ENCODE measurements at regions not wholly inside any gene's neighbourhood (a gene's known extent, or its start where the extent isn't known, plus 50 kb on each side); places are given as distances from the start of the nearest gene placed in this dataset.

DNA sequence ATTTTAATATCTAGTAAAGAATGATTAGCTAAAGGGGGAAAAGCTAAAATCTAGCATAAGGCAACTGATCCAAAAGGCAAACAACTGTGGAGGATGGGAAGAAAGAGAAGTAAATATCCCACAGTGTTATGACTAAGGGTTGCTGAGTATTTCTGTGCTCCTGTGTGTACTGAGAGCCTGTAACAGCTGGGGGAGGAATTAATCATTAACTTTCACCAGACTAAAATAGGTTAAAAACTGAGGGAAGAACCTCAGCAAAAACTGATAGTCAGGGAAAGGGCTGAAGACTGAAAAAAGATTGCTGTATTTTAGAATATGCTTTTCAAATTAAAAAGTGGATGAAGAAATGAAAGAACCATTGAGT is 365.9 kb downstream of the CXXC4 start:
- H3K4me1 ChIP-seq, result no peaks in the 10 kb centered on the region
- intact Hi-C loops (cut with DNase I), result no loop called here
- TF ChIP-seq POLR2A (IDR thresholded peaks at IDR 0.05), result no peak
- TF ChIP-seq, protein P1, sequence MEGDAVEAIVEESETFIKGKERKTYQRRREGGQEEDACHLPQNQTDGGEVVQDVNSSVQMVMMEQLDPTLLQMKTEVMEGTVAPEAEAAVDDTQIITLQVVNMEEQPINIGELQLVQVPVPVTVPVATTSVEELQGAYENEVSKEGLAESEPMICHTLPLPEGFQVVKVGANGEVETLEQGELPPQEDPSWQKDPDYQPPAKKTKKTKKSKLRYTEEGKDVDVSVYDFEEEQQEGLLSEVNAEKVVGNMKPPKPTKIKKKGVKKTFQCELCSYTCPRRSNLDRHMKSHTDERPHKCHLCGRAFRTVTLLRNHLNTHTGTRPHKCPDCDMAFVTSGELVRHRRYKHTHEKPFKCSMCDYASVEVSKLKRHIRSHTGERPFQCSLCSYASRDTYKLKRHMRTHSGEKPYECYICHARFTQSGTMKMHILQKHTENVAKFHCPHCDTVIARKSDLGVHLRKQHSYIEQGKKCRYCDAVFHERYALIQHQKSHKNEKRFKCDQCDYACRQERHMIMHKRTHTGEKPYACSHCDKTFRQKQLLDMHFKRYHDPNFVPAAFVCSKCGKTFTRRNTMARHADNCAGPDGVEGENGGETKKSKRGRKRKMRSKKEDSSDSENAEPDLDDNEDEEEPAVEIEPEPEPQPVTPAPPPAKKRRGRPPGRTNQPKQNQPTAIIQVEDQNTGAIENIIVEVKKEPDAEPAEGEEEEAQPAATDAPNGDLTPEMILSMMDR (IDR thresholded peaks at IDR 0.05), result no peak
- no peak overlapping the region for H3K27ac ChIP-seq
- no peaks in the 10 kb centered on the region for H3K9me3 ChIP-seq
- no peak for DNase-seq
- H3K4me3 ChIP-seq (replicated peaks in 1 of 3), result no peak overlapping the region
- H3K36me3 ChIP-seq, result no peaks in the 10 kb centered on the region
- H3K27me3 ChIP-seq, result no peaks in the 10 kb centered on the region

DNA sequence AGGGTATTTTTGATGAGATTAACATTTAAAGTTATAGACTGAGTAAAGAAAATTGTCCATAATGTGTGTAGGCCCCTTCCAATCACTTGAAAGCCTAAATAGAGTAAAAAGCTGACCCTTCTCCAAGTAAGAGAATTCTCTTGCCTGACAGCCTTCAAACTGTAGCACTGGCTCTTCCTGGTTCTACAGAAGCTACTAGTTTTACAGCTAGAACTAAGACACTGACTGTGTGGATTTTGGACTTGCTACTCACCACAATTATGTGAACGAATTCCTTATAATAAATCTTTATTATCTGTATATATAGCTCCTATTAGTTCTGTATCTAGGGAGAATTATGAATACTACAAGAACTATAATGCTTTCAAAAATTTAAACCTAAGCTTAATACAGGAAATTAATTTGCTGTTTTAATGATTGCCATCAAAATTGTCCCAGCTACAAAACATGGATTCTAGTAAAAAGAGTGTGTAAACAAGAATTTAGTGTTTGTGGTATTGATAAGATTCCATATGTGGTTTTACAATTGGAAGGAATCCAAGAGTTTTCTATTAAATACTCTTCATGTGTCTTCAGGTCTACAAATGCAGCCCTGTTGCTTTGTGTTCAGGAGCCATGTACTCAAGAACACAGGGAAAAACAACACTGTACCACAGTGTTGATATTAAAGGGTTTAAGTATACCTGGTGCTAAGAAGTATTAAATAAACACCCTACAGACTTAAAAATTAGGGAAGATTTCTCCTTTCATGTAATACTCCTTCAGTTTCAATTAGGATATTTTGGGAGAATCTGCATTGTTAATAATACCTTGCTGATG is 366.5 kb downstream of the CXXC4 start:
- Histone ChIP-seq H3K9me3 (no peaks in the 10 kb centered on the region), H3K27ac (no peak overlapping the region), H3K36me3 (no peaks in the 10 kb centered on the region), H3K4me3 (replicated peaks in 1 of 3) (no peak overlapping the region), H3K4me1 (no peaks in the 10 kb centered on the region), H3K27me3 (no peaks in the 10 kb centered on the region)
- intact Hi-C loops (cut with DNase I), result no loop called here
- TF ChIP-seq POLR2A (IDR thresholded peaks at IDR 0.05), result no peak
- TF ChIP-seq, protein P1 (IDR thresholded peaks at IDR 0.05), result no peak
- no peak for DNase-seq
- WGBS, 2 donors, result 43 to 64% methylated on average over 1 of the region's 1 CpG

DNA sequence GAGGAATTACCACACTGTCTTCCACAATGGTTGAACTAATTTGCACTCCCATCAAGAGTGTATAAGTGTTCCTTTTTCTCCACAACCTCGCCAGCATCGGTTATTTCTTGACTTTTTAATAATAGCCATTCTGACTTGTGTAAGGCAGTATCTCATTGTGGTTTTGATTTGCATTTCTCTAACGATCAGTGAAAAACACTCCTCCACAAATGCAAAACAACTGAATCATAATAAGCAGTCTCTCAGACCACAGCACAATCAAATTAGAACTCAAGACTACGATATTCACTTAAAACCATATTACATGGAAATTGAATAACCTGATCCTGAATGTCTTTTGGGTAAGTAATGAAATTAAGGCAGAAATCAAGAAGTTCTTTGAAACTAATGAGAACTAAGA is 371.7 kb downstream of the CXXC4 start:
- WGBS, 2 donors, result 80 to 90% methylated on average over 4 of the region's 4 CpGs

DNA sequence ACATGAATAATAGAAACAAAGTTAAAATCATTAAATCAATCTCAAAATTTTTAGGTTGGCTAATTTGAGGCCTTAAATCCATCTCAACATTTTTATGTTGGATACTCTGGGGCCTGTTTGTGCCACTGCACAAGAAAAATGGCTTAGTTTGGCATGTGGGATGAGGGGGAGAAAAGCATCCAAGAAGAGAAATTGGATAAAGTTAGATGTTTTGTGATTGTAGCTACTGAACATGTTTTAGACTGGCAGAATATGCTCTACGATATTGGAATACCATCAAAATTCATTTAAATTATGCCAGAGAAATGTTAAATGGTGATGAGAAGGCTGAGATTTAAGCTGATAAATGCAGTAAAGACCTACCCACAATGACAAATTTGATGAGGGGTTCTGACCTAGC is 376.9 kb downstream of the CXXC4 start:
- Histone ChIP-seq H3K27me3 (no peaks in the 10 kb centered on the region), H3K9me3 (no peaks in the 10 kb centered on the region), H3K4me3 (replicated peaks in 1 of 3) (no peak overlapping the region), H3K36me3 (no peaks in the 10 kb centered on the region), H3K27ac (no peak overlapping the region), H3K4me1 (no peaks in the 10 kb centered on the region)
- TF ChIP-seq POLR2A (IDR thresholded peaks at IDR 0.05), result no peak
- TF ChIP-seq, protein P1 (IDR thresholded peaks at IDR 0.05), result no peak
- intact Hi-C loops (cut with DNase I), result no loop called here
- DNase-seq, result no peak
- WGBS, 2 donors, result 37 to 49% methylated on average over 1 of the region's 1 CpG

More for the DNA sequence above, 371.7 kb downstream of the CXXC4 start:
- no peaks in the 10 kb centered on the region for H3K9me3 ChIP-seq
- no peaks in the 10 kb centered on the region for H3K36me3 ChIP-seq
- no peak for DNase-seq
- H3K4me1 ChIP-seq, result no peaks in the 10 kb centered on the region
- no peak overlapping the region for H3K4me3 ChIP-seq (replicated peaks in 1 of 3)
- intact Hi-C loops (cut with DNase I), result no loop called here
- no peak overlapping the region for H3K27ac ChIP-seq
- H3K27me3 ChIP-seq, result no peaks in the 10 kb centered on the region
- no peak for TF ChIP-seq POLR2A (IDR thresholded peaks at IDR 0.05)
- TF ChIP-seq, protein P1 (IDR thresholded peaks at IDR 0.05), result no peak

DNA sequence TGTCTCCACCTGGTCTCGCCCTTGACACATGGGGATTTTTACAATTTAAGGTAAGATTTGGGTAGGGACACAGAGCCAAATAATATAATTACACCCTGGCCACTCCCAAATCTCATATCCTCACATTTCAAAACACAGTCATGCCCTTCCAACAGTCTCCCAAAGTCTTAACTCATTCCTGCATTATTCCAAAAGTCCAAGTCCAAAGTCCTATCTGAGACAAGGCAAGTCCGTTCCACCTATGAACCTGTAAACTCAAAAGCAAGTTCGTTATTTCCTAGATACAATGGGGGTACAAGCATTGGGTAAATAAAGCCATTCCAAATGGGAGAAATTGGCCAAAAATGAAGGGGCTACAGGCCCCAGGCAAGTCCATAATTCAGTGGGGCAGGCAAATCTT is 380.8 kb downstream of the CXXC4 start:
- TF ChIP-seq, protein P1 (IDR thresholded peaks at IDR 0.05), result no peak
- no peak for TF ChIP-seq POLR2A (IDR thresholded peaks at IDR 0.05)
- no peak overlapping the region for H3K27ac ChIP-seq
- no peaks in the 10 kb centered on the region for H3K36me3 ChIP-seq
- H3K27me3 ChIP-seq, result no peaks in the 10 kb centered on the region
- no peak overlapping the region for H3K4me3 ChIP-seq (replicated peaks in 1 of 3)
- intact Hi-C loops (cut with DNase I), result no loop called here
- no peaks in the 10 kb centered on the region for H3K4me1 ChIP-seq
- no peak for DNase-seq
- H3K9me3 ChIP-seq, result no peaks in the 10 kb centered on the region
- WGBS, 2 donors, result 83 to 88% methylated on average over 3 of the region's 3 CpGs
